Astrocyte (in vitro differentiated cells and primary cell): ENCODE measurements at regions not wholly inside any gene's neighbourhood (a gene's known extent, or its start where the extent isn't known, plus 50 kb on each side); places are given as distances from the start of the nearest gene placed in this dataset.

Source experiments
- DNase-seq: peaks from one replicate; pipeline ENCODE4 v3.0.0-alpha.2; 2010; ENCODE audit warnings: low read depth
- FAIRE-seq: peaks from 2 replicates; lab custom pipeline; 2011; peaks lifted over from hg19 to GRCh38; lab: Jason Lieb, UNC
- H2AFZ ChIP-seq: 2 replicates; pipeline ENCODE4 v1.6.0; 2012; ENCODE audit warnings: low read depth, low read length, inconsistent platforms
- H3K27ac ChIP-seq: 2 replicates; pipeline ENCODE4 v1.5.1; 2011; ENCODE audit warnings: low read depth, low read length, inconsistent platforms
- H3K27me3 ChIP-seq: 2 replicates; pipeline ENCODE4 v1.6.0; 2011; ENCODE audit warnings: low read length, inconsistent platforms; ENCODE audit not compliant: insufficient read depth
- H3K36me3 ChIP-seq: 2 replicates; pipeline ENCODE4 v1.5.1; 2011; ENCODE audit warnings: low read length, inconsistent platforms; ENCODE audit not compliant: insufficient read depth
- H3K4me1 ChIP-seq: 2 replicates; pipeline ENCODE4 v1.5.1; 2011; ENCODE audit warnings: low read length, inconsistent platforms; ENCODE audit not compliant: insufficient read depth
- H3K4me2 ChIP-seq: 2 replicates; pipeline ENCODE4 v1.6.0; 2012; ENCODE audit warnings: low read length, inconsistent platforms
- H3K4me3 ChIP-seq: 2 replicates; pipeline ENCODE4 v1.5.1; 2011; ENCODE audit warnings: low read depth, mild to moderate bottlenecking, low read length, inconsistent platforms; ENCODE audit not compliant: insufficient read depth
- H3K79me2 ChIP-seq: 2 replicates; pipeline ENCODE4 v1.6.0; 2012; ENCODE audit warnings: mild to moderate bottlenecking, low read length, inconsistent platforms; ENCODE audit not compliant: insufficient read depth
- H3K9ac ChIP-seq: 2 replicates; pipeline ENCODE4 v1.6.0; 2012; ENCODE audit warnings: mild to moderate bottlenecking, low read length, inconsistent platforms
- H3K9me3 ChIP-seq: 2 replicates; pipeline ENCODE4 v1.5.1; 2012; ENCODE audit warnings: low read depth, mild to moderate bottlenecking, low read length, inconsistent platforms; ENCODE audit not compliant: insufficient read depth
- H4K20me1 ChIP-seq: 2 replicates; pipeline ENCODE4 v1.6.0; 2012; ENCODE audit warnings: low read length, inconsistent platforms; ENCODE audit not compliant: insufficient read depth
- H3K27ac Mint-ChIP-seq: one replicate; pipeline ENCODE4 v1.8.0; 2021; ENCODE audit warnings: mild to moderate bottlenecking, mixed read lengths; ENCODE audit not compliant: unreplicated experiment
- H3K27me3 Mint-ChIP-seq: one replicate; pipeline ENCODE4 v1.8.0; 2021; ENCODE audit warnings: low read depth, mixed read lengths; ENCODE audit not compliant: unreplicated experiment
- H3K36me3 Mint-ChIP-seq: one replicate; pipeline ENCODE4 v1.8.0; 2021; ENCODE audit warnings: low read depth, mixed read lengths; ENCODE audit not compliant: unreplicated experiment
- H3K4me1 Mint-ChIP-seq: one replicate; pipeline ENCODE4 v1.8.0; 2021; ENCODE audit warnings: low read depth, mixed read lengths; ENCODE audit not compliant: unreplicated experiment
- H3K4me3 Mint-ChIP-seq: one replicate; pipeline ENCODE4 v1.8.0; 2021; ENCODE audit warnings: mild to moderate bottlenecking, moderate library complexity, mixed read lengths; ENCODE audit not compliant: unreplicated experiment
- H3K9me3 Mint-ChIP-seq: one replicate; pipeline ENCODE4 v1.8.0; 2021; ENCODE audit warnings: mild to moderate bottlenecking, mixed read lengths; ENCODE audit not compliant: unreplicated experiment
- CTCF ChIP-seq: IDR thresholded peaks from 2 replicates; pipeline ENCODE4 v1.5.1; 2011; ENCODE audit warnings: low read depth, mild to moderate bottlenecking, inconsistent platforms, low read length, moderate library complexity; ENCODE audit not compliant: insufficient read depth
- EZH2 ChIP-seq: IDR thresholded peaks from 2 replicates; pipeline ENCODE4 v1.6.1; 2012; ENCODE audit warnings: mild to moderate bottlenecking, low read length, inconsistent platforms; ENCODE audit not compliant: insufficient read depth

- no peaks in the 10 kb centered on the region for H4K20me1 ChIP-seq
- no peak for FAIRE-seq
- TF ChIP-seq EZH2: no peak
- TF ChIP-seq CTCF: no peak
- H3K9me3 Mint-ChIP-seq: no peaks in the 10 kb centered on the region
- H3K27me3 ChIP-seq: no peaks in the 10 kb centered on the region
- no peaks in the 10 kb centered on the region for H3K27me3 Mint-ChIP-seq
- H3K4me3 Mint-ChIP-seq: no peak overlapping the region
- peak overlapping the region; percentile 51 for H3K27ac Mint-ChIP-seq
- H3K4me3 ChIP-seq: no peak overlapping the region
- no peak overlapping the region for H2AFZ ChIP-seq
- peak overlapping the region; percentile 30 for H3K27ac ChIP-seq
- H3K4me2 ChIP-seq: no peak overlapping the region
- no peak for DNase-seq
- no peaks in the 10 kb centered on the region for H3K36me3 ChIP-seq
- H3K4me1 ChIP-seq: peaks cover 23% of the 10 kb centered on the region
- no peaks in the 10 kb centered on the region for H3K79me2 ChIP-seq
- H3K36me3 Mint-ChIP-seq: no peaks in the 10 kb centered on the region
- H3K4me1 Mint-ChIP-seq: peaks cover 30% of the 10 kb centered on the region
- H3K9ac ChIP-seq: no peak overlapping the region
- no peaks in the 10 kb centered on the region for H3K9me3 ChIP-seq
Measured at GRCh38 chr4:145277011-145277410, 96.6 kb upstream of the OTUD4 start.

- no peaks in the 10 kb centered on the region for H3K27me3 Mint-ChIP-seq
Measured at GRCh38 chr4:145276050-145276449, 95.7 kb upstream of the OTUD4 start.

More at GRCh38 chr4:145276050-145276449, 95.7 kb upstream of the OTUD4 start:
- Mint-ChIP-seq H3K4me1 (peaks cover 30% of the 10 kb centered on the region), H3K4me3 (no peak overlapping the region), H3K27ac (no peak overlapping the region), H3K36me3 (no peaks in the 10 kb centered on the region), H3K9me3 (no peaks in the 10 kb centered on the region)
- Histone ChIP-seq H3K4me2 (no peak overlapping the region), H3K36me3 (no peaks in the 10 kb centered on the region), H3K9ac (no peak overlapping the region), H3K27me3 (no peaks in the 10 kb centered on the region), H3K4me1 (peaks cover 23% of the 10 kb centered on the region), H3K27ac (no peak overlapping the region), H2AFZ (no peak overlapping the region), H3K79me2 (no peaks in the 10 kb centered on the region), H4K20me1 (no peaks in the 10 kb centered on the region), H3K9me3 (no peaks in the 10 kb centered on the region), H3K4me3 (no peak overlapping the region)
- DNase-seq (no peak), FAIRE-seq (no peak)
- TF ChIP-seq CTCF (no peak), EZH2 (no peak)
